Tibial nerve (tissue), 4 donors: ENCODE measurements at regions not wholly inside any gene's neighbourhood (a gene's known extent, or its start where the extent isn't known, plus 50 kb on each side); places are given as distances from the start of the nearest gene placed in this dataset.

ENCODE experiments used
- DNase-seq, 2 donors: peaks; one replicate each; pipeline ENCODE4 v3.0.0-alpha.2; 2019; ENCODE audit warnings: low spot score in 2 of 2
- H3K27ac ChIP-seq, 4 donors: fragments of 200-600 bp; sonication (generic) in 3 of 4; one replicate each; pipeline ENCODE4 v1.5.1; 2017 to 2019; ENCODE audit warnings: mild to moderate bottlenecking in 1 of 4
- H3K27me3 ChIP-seq, 2 donors: fragments of 200-600 bp; sonication (generic) in 1 of 2; one replicate each; pipeline versions ENCODE4 v1.5.1 to v1.6.0; 2017 to 2019
- H3K36me3 ChIP-seq, 3 donors: fragments of 200-600 bp; sonication (generic); one replicate each; pipeline ENCODE4 v1.5.1; 2018 to 2019
- H3K4me1 ChIP-seq, 4 donors: fragments of 200-600 bp; sonication (generic) in 3 of 4; one replicate each; pipeline ENCODE4 v1.5.1; 2017 to 2019
- H3K4me3 ChIP-seq, 4 donors: fragments of 200-600 bp; sonication (generic) in 3 of 4; one replicate each; pipeline ENCODE4 v1.5.1; 2017 to 2019; ENCODE audit warnings: mild to moderate bottlenecking in 1 of 4, moderate library complexity in 1 of 4
- H3K9me3 ChIP-seq, 4 donors: fragments of 200-600 bp; sonication (generic) in 3 of 4; one replicate each; pipeline ENCODE4 v1.5.1; 2017 to 2019
- CTCF ChIP-seq, 5 experiments: fragments of 200-600 bp in 3 of 5; fragments of 450-650 bp in 2 of 5; sonication (generic) in 3 of 5; IDR thresholded peaks; one replicate each; pipeline ENCODE4 v1.5.1; 2016 to 2019; ENCODE audit warnings: antibody characterized with exemption in 5 of 5, mild to moderate bottlenecking in 3 of 5, moderate library complexity in 2 of 5
- EP300 ChIP-seq, 2 donors: sonication (generic); formaldehyde crosslinking; IDR thresholded peaks; one replicate each; pipeline ENCODE4 v1.6.1; 2017; ENCODE audit warnings: antibody characterized with exemption in 2 of 2, mild to moderate bottlenecking in 1 of 2
- POLR2A ChIP-seq, 2 donors: fragments of 450-650 bp; IDR thresholded peaks; one replicate each; pipeline ENCODE4 v1.6.1; 2017; ENCODE audit warnings: antibody characterized with exemption in 2 of 2, mild to moderate bottlenecking in 2 of 2, moderate library complexity in 2 of 2
- WGBS, 2 donors: methylation state at CpG; one replicate each; pipeline ENCODE4 v1.1.5; 2018; 5-methylcytosine and 5-hydroxymethylcytosine counted together

- Histone ChIP-seq H3K4me1 (no peaks in the 10 kb centered on the region), H3K27ac (no peak overlapping the region), H3K36me3 (no peaks in the 10 kb centered on the region), H3K9me3 (no peaks in the 10 kb centered on the region), H3K27me3 (no peaks in the 10 kb centered on the region), H3K4me3 (no peak overlapping the region)
- DNase-seq: no peak
- 7 to 61% methylated on average over 5 of the region's 5 CpGs for WGBS, 2 donors
- TF ChIP-seq EP300 (IDR thresholded peaks at IDR 0.05) (no peak), CTCF (IDR thresholded peaks at IDR 0.05) (no peak)
Measured at GRCh38 chrX:20347481-20347880, 80.8 kb upstream of the RPS6KA3 start.

DNA sequence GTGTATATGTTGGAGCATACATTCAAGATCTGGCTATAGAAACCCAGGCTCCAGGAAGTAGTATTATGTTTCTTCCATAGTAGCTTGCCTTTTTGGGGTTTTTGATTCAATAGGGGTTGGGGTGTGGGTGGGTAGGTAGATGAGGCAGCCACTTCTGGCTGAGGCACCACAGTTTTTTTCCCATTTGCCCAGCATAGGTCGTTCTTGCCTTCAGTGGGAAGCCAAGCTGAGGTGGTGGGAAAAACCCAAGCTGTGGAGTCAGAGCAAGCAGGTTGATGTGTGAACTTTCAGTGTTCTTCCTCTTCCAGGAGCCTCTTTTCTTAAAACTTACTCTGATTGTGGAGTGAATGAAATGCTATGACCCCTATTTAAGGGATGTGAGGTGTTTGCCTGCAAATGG is 67.0 kb upstream of the RPS6KA3 start:
- no peaks in the 10 kb centered on the region for H3K4me1 ChIP-seq
- no peak overlapping the region for H3K4me3 ChIP-seq
- no peaks in the 10 kb centered on the region for H3K9me3 ChIP-seq
- no peaks in the 10 kb centered on the region for H3K27me3 ChIP-seq
- no peak for TF ChIP-seq EP300 (IDR thresholded peaks at IDR 0.05)
- H3K27ac ChIP-seq: no peak overlapping the region
- WGBS, 2 donors: 42 to 54% methylated on average over 1 of the region's 1 CpG
- H3K36me3 ChIP-seq: no peaks in the 10 kb centered on the region
- DNase-seq: no peak

GRCh38 chrX:20330545-20330944 is 63.8 kb upstream of the RPS6KA3 start:
- TF ChIP-seq EP300 (IDR thresholded peaks at IDR 0.05): no peak
- TF ChIP-seq CTCF (IDR thresholded peaks at IDR 0.05): no peak
- TF ChIP-seq POLR2A (IDR thresholded peaks at IDR 0.05): no peak
- 65 to 83% methylated on average over 1 to 2 of the region's 2 CpGs for WGBS, 2 donors
- no peak overlapping the region for H3K27ac ChIP-seq
- no peaks in the 10 kb centered on the region for H3K9me3 ChIP-seq
- DNase-seq: no peak
- H3K27me3 ChIP-seq: peaks cover 0 to 2% of the 10 kb centered on the region in 2 donors
- no peaks in the 10 kb centered on the region for H3K36me3 ChIP-seq
- no peaks in the 10 kb centered on the region for H3K4me1 ChIP-seq
- no peak overlapping the region for H3K4me3 ChIP-seq

- H3K27me3 ChIP-seq: peaks cover 0 to 6% of the 10 kb centered on the region in 2 donors
- no peaks in the 10 kb centered on the region for H3K4me1 ChIP-seq
- H3K4me3 ChIP-seq: no peak overlapping the region
- H3K9me3 ChIP-seq: no peaks in the 10 kb centered on the region
- no peak overlapping the region for H3K27ac ChIP-seq
- TF ChIP-seq POLR2A (IDR thresholded peaks at IDR 0.05) (no peak), EP300 (IDR thresholded peaks at IDR 0.05) (no peak), CTCF (IDR thresholded peaks at IDR 0.05) (no peak)
- DNase-seq: no peak
- WGBS, 2 donors: 72 to 89% methylated on average over 3 of the region's 3 CpGs
- H3K36me3 ChIP-seq: no peaks in the 10 kb centered on the region
Measured at GRCh38 chrX:20329435-20329834, 62.7 kb upstream of the RPS6KA3 start.

DNA sequence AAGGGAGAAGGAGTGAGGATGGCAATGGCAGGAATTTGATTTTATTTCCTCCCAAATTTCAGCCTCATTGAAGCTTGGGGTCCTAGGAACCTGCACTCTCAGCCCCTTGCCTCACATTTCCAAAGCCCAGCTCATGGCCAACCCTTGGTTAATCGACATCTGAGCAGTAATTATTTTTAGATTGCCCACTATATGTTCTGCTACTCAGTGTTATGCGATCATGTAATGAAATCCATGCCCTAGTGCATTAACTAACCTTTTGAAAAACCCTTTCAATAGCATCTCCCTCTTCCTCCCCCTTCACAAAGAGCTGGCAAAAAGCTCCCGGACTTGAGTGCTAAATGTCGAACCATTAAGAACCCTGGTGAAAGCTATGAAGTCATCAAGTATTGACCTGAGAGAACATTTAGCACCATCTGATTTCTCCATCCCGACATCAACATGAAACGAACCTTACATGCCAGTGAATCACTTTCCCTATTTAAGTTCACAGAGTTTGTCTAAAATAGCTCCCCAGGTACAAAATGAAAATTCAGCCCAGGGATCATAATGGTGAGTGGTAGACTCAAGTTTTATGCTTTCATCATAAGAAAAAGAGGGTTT is 59.2 kb upstream of the RPS6KA3 start:
- no peak for DNase-seq
- WGBS, 2 donors: 75 to 80% methylated on average over 6 of the region's 6 CpGs
- H3K4me1 ChIP-seq: no peaks in the 10 kb centered on the region
- TF ChIP-seq EP300 (IDR thresholded peaks at IDR 0.05) (no peak), POLR2A (IDR thresholded peaks at IDR 0.05) (no peak), CTCF (IDR thresholded peaks at IDR 0.05) (no peak)
- H3K36me3 ChIP-seq: no peaks in the 10 kb centered on the region
- peaks cover 0 to 6% of the 10 kb centered on the region in 2 donors for H3K27me3 ChIP-seq
- H3K4me3 ChIP-seq: no peak overlapping the region
- H3K27ac ChIP-seq: no peak overlapping the region
- H3K9me3 ChIP-seq: no peaks in the 10 kb centered on the region

DNA sequence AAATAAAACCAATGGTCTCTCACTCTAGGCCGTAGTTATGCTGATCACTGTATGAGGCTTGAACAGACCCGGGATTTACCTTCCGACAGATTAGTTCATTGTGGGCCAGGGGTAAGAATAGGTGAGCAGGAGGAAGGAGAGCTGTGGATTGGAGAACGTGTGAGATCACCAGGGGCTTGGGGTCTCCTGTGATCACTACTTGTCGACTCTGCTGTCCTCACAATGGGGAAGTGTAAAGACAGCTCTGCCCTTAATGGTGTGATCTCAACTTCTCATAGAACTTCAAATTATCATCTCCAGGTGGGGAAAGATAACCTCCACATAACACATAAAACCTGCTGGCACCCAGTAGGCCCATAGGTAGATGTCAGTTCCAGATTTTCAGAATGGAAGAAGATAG is 56.2 kb upstream of the RPS6KA3 start:
- 82 to 92% methylated on average over 5 of the region's 5 CpGs for WGBS, 2 donors
- H3K4me3 ChIP-seq: no peak overlapping the region
- TF ChIP-seq CTCF (IDR thresholded peaks at IDR 0.05) (no peak), POLR2A (IDR thresholded peaks at IDR 0.05) (no peak), EP300 (IDR thresholded peaks at IDR 0.05) (no peak)

More for the DNA sequence above, 56.2 kb upstream of the RPS6KA3 start:
- no peak for DNase-seq
- H3K27ac ChIP-seq: no peak overlapping the region
- H3K36me3 ChIP-seq: no peaks in the 10 kb centered on the region
- no peaks in the 10 kb centered on the region for H3K4me1 ChIP-seq
- H3K9me3 ChIP-seq: no peaks in the 10 kb centered on the region
- H3K27me3 ChIP-seq: peaks cover 0 to 6% of the 10 kb centered on the region in 2 donors
